ENCODE measurements at regions not wholly inside any gene's neighbourhood (a gene's known extent, or its start where the extent isn't known, plus 50 kb on each side); places are given as distances from the start of the nearest gene placed in this dataset.

GRCh38 chr4:162282684-162283083 is 118.9 kb upstream of the FSTL5 start:
- no peak overlapping the region for H2AFZ ChIP-seq (ENCODE audit: low read length)
- DNase-seq (ENCODE audit: low spot score), result no peak
- no peak overlapping the region for H3K4me2 ChIP-seq (ENCODE audit: low read length)
- POLR2A ChIA-PET, result no interaction called here
- no peak for TF ChIP-seq EZH2phosphoT487 (IDR thresholded peaks at IDR 0.05; ENCODE audit: borderline replicate concordance, low read depth, low read length)
- TF ChIP-seq CTCF (conservative IDR thresholded peaks at IDR 0.05; ENCODE audit: low read length), result no peak
- no peak overlapping the region for H3K4me3 ChIP-seq (ENCODE audit: low read depth, low read length, poor library complexity, severe bottlenecking)
- no peaks in the 10 kb centered on the region for H3K9me2 ChIP-seq (ENCODE audit: insufficient read depth, low read length)
- no TSS peak for BruUV-seq (replicated peaks)
- H3K27ac ChIP-seq (ENCODE audit: low read depth, low read length, poor library complexity, severe bottlenecking), result no peak overlapping the region
- H3K9me3 ChIP-seq (ENCODE audit: low read length), result no peaks in the 10 kb centered on the region
- no peaks in the 10 kb centered on the region for H3K36me3 ChIP-seq (ENCODE audit: insufficient read depth, low read length)
- no peaks in the 10 kb centered on the region for H3K79me2 ChIP-seq (ENCODE audit: insufficient read depth, low read depth, low read length)
- H4K20me1 ChIP-seq (ENCODE audit: insufficient read depth, low read length), result no peaks in the 10 kb centered on the region
- CTCF ChIA-PET (ENCODE audit: unreplicated experiment), result no interaction called here
- intact Hi-C loops (cut with micrococcal nuclease; ENCODE audit: unreplicated experiment), result no loop called here
- H3K4me1 ChIP-seq (ENCODE audit: insufficient read depth, low read length, poor library complexity, severe bottlenecking), result no peaks in the 10 kb centered on the region

GRCh38 chr4:162274354-162274753 is 110.6 kb upstream of the FSTL5 start:
- intact Hi-C loops (cut with micrococcal nuclease; ENCODE audit: unreplicated experiment), result no loop called here
- H3K27ac ChIP-seq (ENCODE audit: low read depth, low read length, poor library complexity, severe bottlenecking), result no peak overlapping the region
- no peak overlapping the region for H3K4me3 ChIP-seq (ENCODE audit: low read depth, low read length, poor library complexity, severe bottlenecking)
- no peak overlapping the region for H3K4me2 ChIP-seq (ENCODE audit: low read length)
- TF ChIP-seq CTCF (conservative IDR thresholded peaks at IDR 0.05; ENCODE audit: low read length) (no peak), EZH2phosphoT487 (IDR thresholded peaks at IDR 0.05; ENCODE audit: borderline replicate concordance, low read depth, low read length) (no peak)
- BruUV-seq (replicated peaks), result no TSS peak
- no peaks in the 10 kb centered on the region for H3K9me2 ChIP-seq (ENCODE audit: insufficient read depth, low read length)
- DNase-seq (ENCODE audit: low spot score), result no peak
- no peaks in the 10 kb centered on the region for H3K9me3 ChIP-seq (ENCODE audit: low read length)
- POLR2A ChIA-PET, result no interaction called here
- no peaks in the 10 kb centered on the region for H3K79me2 ChIP-seq (ENCODE audit: insufficient read depth, low read depth, low read length)
- no peak overlapping the region for H2AFZ ChIP-seq (ENCODE audit: low read length)
- CTCF ChIA-PET (ENCODE audit: unreplicated experiment), result no interaction called here
- no peaks in the 10 kb centered on the region for H3K36me3 ChIP-seq (ENCODE audit: insufficient read depth, low read length)
- H4K20me1 ChIP-seq (ENCODE audit: insufficient read depth, low read length), result no peaks in the 10 kb centered on the region
- no peaks in the 10 kb centered on the region for H3K4me1 ChIP-seq (ENCODE audit: insufficient read depth, low read length, poor library complexity, severe bottlenecking)

- no peak overlapping the region for H3K4me2 ChIP-seq (ENCODE audit: low read length)
- no peak overlapping the region for H3K4me3 ChIP-seq (ENCODE audit: low read depth, low read length, poor library complexity, severe bottlenecking)
- intact Hi-C loops (cut with micrococcal nuclease; ENCODE audit: unreplicated experiment), result no loop called here
- CTCF ChIA-PET (ENCODE audit: unreplicated experiment), result no interaction called here
- H2AFZ ChIP-seq (ENCODE audit: low read length), result no peak overlapping the region
- H3K79me2 ChIP-seq (ENCODE audit: insufficient read depth, low read depth, low read length), result no peaks in the 10 kb centered on the region
- TF ChIP-seq EZH2phosphoT487 (IDR thresholded peaks at IDR 0.05; ENCODE audit: borderline replicate concordance, low read depth, low read length) (no peak), CTCF (conservative IDR thresholded peaks at IDR 0.05; ENCODE audit: low read length) (no peak)
- no peaks in the 10 kb centered on the region for H3K36me3 ChIP-seq (ENCODE audit: insufficient read depth, low read length)
- H3K9me2 ChIP-seq (ENCODE audit: insufficient read depth, low read length), result no peaks in the 10 kb centered on the region
- no peaks in the 10 kb centered on the region for H3K9me3 ChIP-seq (ENCODE audit: low read length)
- no peak overlapping the region for H3K27ac ChIP-seq (ENCODE audit: low read depth, low read length, poor library complexity, severe bottlenecking)
- no peaks in the 10 kb centered on the region for H4K20me1 ChIP-seq (ENCODE audit: insufficient read depth, low read length)
- BruUV-seq (replicated peaks), result no TSS peak
- POLR2A ChIA-PET, result no interaction called here
- no peaks in the 10 kb centered on the region for H3K4me1 ChIP-seq (ENCODE audit: insufficient read depth, low read length, poor library complexity, severe bottlenecking)
- no peak for DNase-seq (ENCODE audit: low spot score)
These were observed 108.4 kb upstream of the FSTL5 start for GRCh38 chr4:162272215-162272614.
